Neural crest cell (in vitro differentiated cells): ENCODE measurements at regions not wholly inside any gene's neighbourhood (a gene's known extent, or its start where the extent isn't known, plus 50 kb on each side); places are given as distances from the start of the nearest gene placed in this dataset.

ENCODE experiments used
- DNase-seq: peaks from one replicate; pipeline ENCODE4 v3.0.0; 2021; ENCODE audit warnings: low read depth, mixed read lengths, low spot score
- H3K27ac Mint-ChIP-seq: one replicate; pipeline ENCODE4 v1.8.0; 2021; ENCODE audit warnings: mild to moderate bottlenecking, mixed read lengths; ENCODE audit not compliant: unreplicated experiment
- H3K27me3 Mint-ChIP-seq: 2 replicates; pipeline ENCODE4 v1.8.0; 2021; ENCODE audit warnings: low read depth, mild to moderate bottlenecking, mixed read lengths
- H3K36me3 Mint-ChIP-seq: 2 replicates; pipeline ENCODE4 v1.8.0; 2021; ENCODE audit warnings: low read depth, mild to moderate bottlenecking, mixed read lengths
- H3K4me1 Mint-ChIP-seq: 2 replicates; pipeline ENCODE4 v1.8.0; 2021; ENCODE audit warnings: mixed read lengths
- H3K4me3 Mint-ChIP-seq: one replicate; pipeline ENCODE4 v1.8.0; 2021; ENCODE audit warnings: mild to moderate bottlenecking, mixed read lengths
- H3K9me3 Mint-ChIP-seq: 2 replicates; pipeline ENCODE4 v1.8.0; 2021; ENCODE audit warnings: mixed read lengths
- CTCF ChIP-seq: fragments of 200-600 bp; sonication (generic); conservative IDR thresholded peaks from 2 replicates; pipeline ENCODE4 v1.5.0; 2021; ENCODE audit warnings: antibody characterized with exemption, mild to moderate bottlenecking

DNA sequence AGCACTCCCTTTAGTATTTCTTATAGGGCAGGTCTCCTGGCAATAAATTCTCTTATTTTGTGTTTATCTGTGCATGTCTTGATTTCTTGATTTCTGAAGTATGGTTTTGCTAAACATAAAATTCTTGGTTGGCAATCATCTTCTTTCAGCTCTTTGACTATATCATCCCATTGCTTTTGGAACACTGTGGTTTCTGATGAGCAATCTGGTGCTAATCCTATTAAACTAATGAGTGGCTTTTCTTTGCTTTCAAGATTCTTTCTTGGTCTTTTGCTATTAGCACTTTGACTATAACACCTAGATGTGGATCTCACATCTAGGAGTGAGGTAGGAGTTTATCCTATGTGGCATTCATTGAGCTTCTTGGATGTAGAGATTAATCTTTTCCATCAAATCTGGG, 120.7 kb upstream of the MED13L start:
- Mint-ChIP-seq H3K4me3 (no peak overlapping the region), H3K9me3 (peaks cover 7% of the 10 kb centered on the region), H3K27ac (no peak overlapping the region), H3K36me3 (peaks cover 2% of the 10 kb centered on the region), H3K27me3 (no peaks in the 10 kb centered on the region), H3K4me1 (peaks cover 6% of the 10 kb centered on the region)
- no peak for DNase-seq
- no peak for TF ChIP-seq CTCF

DNA sequence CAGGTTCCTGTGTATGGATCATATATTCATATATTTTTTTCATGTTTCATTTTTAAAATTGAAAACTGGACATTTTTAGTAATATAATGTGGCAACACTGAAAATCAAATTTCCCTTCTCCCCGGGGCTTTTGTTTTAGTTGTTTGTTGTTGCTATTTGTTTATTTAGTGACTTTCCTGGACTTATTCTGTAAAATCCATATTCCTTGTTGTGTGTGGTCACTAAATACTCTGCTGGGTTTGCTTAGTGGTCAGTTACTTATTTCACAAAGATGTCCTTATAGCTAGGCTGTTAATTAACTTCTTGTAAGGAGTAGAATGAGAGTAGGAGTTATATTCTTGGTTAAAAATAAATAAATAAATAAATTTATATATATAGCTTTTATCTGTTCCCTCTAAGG, 121.6 kb upstream of the MED13L start:
- H3K36me3 Mint-ChIP-seq = peaks cover 2% of the 10 kb centered on the region
- H3K4me1 Mint-ChIP-seq = peaks cover 3% of the 10 kb centered on the region
- no peak overlapping the region for H3K4me3 Mint-ChIP-seq
- H3K27ac Mint-ChIP-seq = no peak overlapping the region
- no peaks in the 10 kb centered on the region for H3K27me3 Mint-ChIP-seq
- DNase-seq = no peak
- peaks cover 7% of the 10 kb centered on the region for H3K9me3 Mint-ChIP-seq
- TF ChIP-seq CTCF = no peak

- H3K4me3 Mint-ChIP-seq = no peak overlapping the region
- peaks cover 2% of the 10 kb centered on the region for H3K36me3 Mint-ChIP-seq
- H3K9me3 Mint-ChIP-seq = peaks cover 7% of the 10 kb centered on the region
- no peaks in the 10 kb centered on the region for H3K27me3 Mint-ChIP-seq
- no peak for DNase-seq
- H3K4me1 Mint-ChIP-seq = no peaks in the 10 kb centered on the region
- no peak for TF ChIP-seq CTCF
- H3K27ac Mint-ChIP-seq = no peak overlapping the region
These were observed 123.3 kb upstream of the MED13L start for GRCh38 chr12:116400636-116401372.

- peaks cover 1% of the 10 kb centered on the region for H3K4me1 Mint-ChIP-seq
- no peak overlapping the region for H3K27ac Mint-ChIP-seq
- H3K4me3 Mint-ChIP-seq = no peak overlapping the region
- no peaks in the 10 kb centered on the region for H3K27me3 Mint-ChIP-seq
- peaks cover 7% of the 10 kb centered on the region for H3K9me3 Mint-ChIP-seq
- DNase-seq = no peak
- H3K36me3 Mint-ChIP-seq = peaks cover 2% of the 10 kb centered on the region
- no peak for TF ChIP-seq CTCF
These were observed 124.1 kb upstream of the MED13L start for GRCh38 chr12:116401565-116401964.

DNA sequence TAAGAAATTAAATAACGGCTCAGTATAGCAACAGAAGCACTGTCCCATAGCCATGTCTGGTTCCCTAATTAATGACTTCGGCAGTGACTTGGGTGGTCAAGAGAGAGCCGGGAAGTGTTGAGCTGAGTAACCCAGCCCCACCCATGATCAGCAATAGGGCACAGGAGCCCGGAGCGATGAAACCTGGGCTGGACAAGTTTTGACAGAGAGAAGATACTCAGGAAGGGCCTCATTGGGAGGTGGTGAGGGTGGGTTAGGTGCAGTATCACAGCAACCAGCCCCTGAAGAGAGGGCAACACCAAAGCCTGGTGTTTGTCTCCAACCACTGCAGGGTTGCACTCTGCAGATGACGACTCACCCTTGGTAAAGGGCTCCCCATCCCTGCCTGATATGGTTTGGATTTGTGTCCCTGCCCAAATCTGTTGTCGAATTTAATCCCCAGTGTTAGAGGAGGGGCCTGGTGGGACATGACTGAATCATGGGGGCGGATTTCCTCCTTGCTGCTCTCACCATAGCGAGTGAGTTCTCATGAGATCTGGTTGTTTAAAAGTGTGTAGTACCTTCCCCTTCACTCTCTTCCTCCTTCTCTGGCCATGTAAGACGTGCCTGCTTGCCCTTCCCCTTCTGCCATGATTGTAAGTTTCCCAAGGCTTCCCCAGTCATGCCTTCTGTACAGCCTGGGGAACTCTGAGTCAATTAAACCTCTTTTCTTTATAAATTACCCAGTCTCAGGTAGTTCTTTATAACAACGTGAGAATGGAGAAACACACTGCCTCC, 124.9 kb upstream of the MED13L start:
- H3K27ac Mint-ChIP-seq = no peak overlapping the region
- H3K4me1 Mint-ChIP-seq = peaks cover 9% of the 10 kb centered on the region
- H3K9me3 Mint-ChIP-seq = peaks cover 7% of the 10 kb centered on the region
- no peak for TF ChIP-seq CTCF
- DNase-seq = no peak
- H3K4me3 Mint-ChIP-seq = no peak overlapping the region
- H3K27me3 Mint-ChIP-seq = no peaks in the 10 kb centered on the region
- peaks cover 2% of the 10 kb centered on the region for H3K36me3 Mint-ChIP-seq
